IPS-15b (cell line): ENCODE measurements at regions not wholly inside any gene's neighbourhood (a gene's known extent, or its start where the extent isn't known, plus 50 kb on each side); places are given as distances from the start of the nearest gene placed in this dataset.
"Not testable (repeated sequence)": the region's sequence is repeated elsewhere in the genome, so short reads cannot be mapped to it uniquely, and the experiment has no call there.

Source experiments
- H3K27me3 ChIP-seq: one replicate; pipeline ENCODE4 v1.6.1; 2013; ENCODE audit warnings: low read length; ENCODE audit not compliant: control insufficient read depth, insufficient read depth
- H3K36me3 ChIP-seq: one replicate; pipeline ENCODE4 v1.6.1; 2013; ENCODE audit warnings: low read length; ENCODE audit not compliant: control insufficient read depth, insufficient read depth
- H3K4me1 ChIP-seq: one replicate; pipeline ENCODE4 v1.6.1; 2013; ENCODE audit warnings: mild to moderate bottlenecking, low read length; ENCODE audit not compliant: control insufficient read depth, insufficient read depth
- H3K4me3 ChIP-seq: one replicate; pipeline ENCODE4 v1.5.1; 2013; ENCODE audit warnings: low read depth, low read length
- H3K9ac ChIP-seq: one replicate; pipeline ENCODE4 v1.6.1; 2013; ENCODE audit warnings: low read depth, mild to moderate bottlenecking, low read length
- H3K9me3 ChIP-seq: one replicate; pipeline ENCODE4 v1.6.1; 2013; ENCODE audit warnings: mild to moderate bottlenecking, low read length; ENCODE audit not compliant: control insufficient read depth, insufficient read depth

- Histone ChIP-seq H3K36me3 (no peaks in the 10 kb centered on the region), H3K9me3 (no peaks in the 10 kb centered on the region), H3K4me1 (no peaks in the 10 kb centered on the region), H3K4me3 (no peak overlapping the region), H3K9ac (no peak overlapping the region), H3K27me3 (no peaks in the 10 kb centered on the region)
These were observed 337.5 kb downstream of the SOX9 start for GRCh38 chr17:72458301-72458700.

DNA sequence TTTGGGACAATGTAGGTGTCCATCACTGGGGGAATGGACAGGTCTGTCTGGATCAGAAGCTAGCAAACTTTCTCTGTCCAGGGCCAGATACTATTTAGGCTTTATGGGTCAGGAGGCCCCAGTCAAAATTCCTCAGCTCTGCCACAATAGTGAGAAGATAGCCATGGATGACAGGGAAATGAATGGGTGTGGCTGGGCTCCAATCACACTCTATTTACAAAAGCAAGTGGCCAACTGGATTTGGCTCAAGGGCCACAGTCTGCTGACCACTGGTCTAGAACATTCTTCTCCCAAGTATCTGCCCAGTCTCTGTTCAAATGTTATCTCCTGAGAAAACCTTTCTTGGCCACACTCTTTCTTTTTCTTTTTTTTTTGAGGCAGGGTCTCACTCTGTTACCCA lies 339.9 kb downstream of the SOX9 start:
- Histone ChIP-seq H3K4me3 (no peak overlapping the region), H3K9me3 (no peaks in the 10 kb centered on the region), H3K27me3 (no peaks in the 10 kb centered on the region), H3K4me1 (peaks cover 4% of the 10 kb centered on the region), H3K36me3 (no peaks in the 10 kb centered on the region), H3K9ac (no peak overlapping the region)

DNA sequence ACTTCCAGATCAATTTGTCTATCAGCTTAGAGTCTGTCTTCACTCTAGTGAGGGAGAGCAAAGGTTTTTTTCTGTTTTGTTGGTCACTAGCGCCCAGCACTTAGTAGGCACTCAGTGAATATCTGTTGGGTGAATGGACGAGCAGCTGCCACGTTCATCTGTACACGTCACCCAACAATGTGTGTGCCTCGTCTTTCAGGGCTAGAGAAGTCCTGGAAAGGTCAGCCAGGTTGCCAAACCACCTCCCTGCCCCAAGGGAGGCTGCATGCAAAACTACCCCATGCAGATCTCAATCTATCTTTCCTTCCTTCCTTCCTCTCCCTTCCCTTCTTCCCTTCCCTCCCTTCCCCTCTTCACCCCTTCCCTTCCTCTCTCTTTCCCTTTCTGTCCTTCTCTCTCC lies 340.9 kb downstream of the SOX9 start:
- Histone ChIP-seq H3K4me1 (peaks cover 4% of the 10 kb centered on the region), H3K36me3 (no peaks in the 10 kb centered on the region), H3K9ac (no peak overlapping the region), H3K9me3 (no peaks in the 10 kb centered on the region), H3K4me3 (no peak overlapping the region), H3K27me3 (no peaks in the 10 kb centered on the region)

- Histone ChIP-seq H3K4me3 (no peak overlapping the region), H3K4me1 (peaks cover 7% of the 10 kb centered on the region), H3K36me3 (no peaks in the 10 kb centered on the region), H3K27me3 (no peaks in the 10 kb centered on the region), H3K9ac (no peak overlapping the region), H3K9me3 (no peaks in the 10 kb centered on the region)
These were observed 341.6 kb downstream of the SOX9 start for GRCh38 chr17:72462407-72462806.

DNA sequence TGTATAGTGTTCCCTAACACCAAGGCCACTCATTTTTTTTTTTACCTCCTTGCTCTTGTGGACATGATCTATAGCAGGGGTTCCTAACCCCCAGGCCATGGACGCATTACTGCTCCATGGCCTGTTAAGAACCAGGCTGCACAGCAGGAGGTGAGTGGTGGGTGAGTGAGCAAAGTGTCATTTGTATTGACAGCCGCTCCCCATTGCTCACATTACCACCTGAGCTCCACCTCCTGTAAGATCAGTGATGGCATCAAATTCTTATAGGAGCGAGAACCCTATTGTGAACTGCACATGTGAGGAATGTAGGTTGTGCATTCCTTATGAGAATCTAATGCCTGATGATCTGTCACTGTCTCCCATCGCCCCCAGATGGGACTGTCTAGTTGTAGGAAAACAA lies 342.0 kb downstream of the SOX9 start:
- H3K4me1 ChIP-seq = peaks cover 10% of the 10 kb centered on the region
- H3K36me3 ChIP-seq = no peaks in the 10 kb centered on the region
- no peaks in the 10 kb centered on the region for H3K27me3 ChIP-seq
- H3K9ac ChIP-seq = no peak overlapping the region
- no peaks in the 10 kb centered on the region for H3K9me3 ChIP-seq
- H3K4me3 ChIP-seq = no peak overlapping the region

DNA sequence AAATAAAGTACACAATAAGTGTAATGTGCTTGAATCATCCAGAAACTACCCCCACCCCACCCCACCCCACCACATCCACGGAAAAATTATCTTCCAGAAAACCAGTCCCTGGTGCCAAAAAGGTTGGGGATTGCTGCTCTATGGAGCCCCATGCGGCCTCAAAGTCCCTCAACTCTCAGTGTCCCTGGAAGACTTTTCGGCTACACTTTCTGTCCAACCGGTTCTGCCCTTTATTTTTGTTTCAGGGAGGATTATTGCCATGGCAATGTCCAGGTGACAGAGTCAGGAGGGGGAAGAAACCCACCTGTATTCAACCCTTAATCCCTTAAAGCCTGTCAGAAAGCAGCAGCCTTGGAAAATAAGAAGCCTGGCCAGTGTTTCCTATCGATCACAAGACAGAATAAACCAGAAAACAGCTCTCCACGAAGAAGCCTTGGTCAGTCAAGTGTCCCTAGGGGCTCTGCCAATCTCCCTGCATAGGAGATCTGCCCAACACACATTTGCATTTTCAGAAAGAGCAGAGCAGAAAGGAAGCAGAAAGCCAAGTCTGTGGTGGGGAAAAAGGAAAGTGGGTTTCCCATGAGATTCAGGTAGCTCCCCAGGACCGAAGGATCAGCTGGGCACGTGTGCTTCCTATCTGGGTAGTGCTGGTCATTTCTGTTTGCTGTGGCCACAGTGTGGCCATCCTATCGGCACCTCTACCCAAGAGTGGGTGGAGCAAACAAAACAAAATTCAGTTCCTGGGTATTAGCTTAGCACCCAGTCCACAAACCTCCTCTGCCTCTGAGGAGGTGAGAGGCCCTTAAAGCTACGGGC lies 342.7 kb downstream of the SOX9 start:
- Histone ChIP-seq H3K9ac (no peak overlapping the region), H3K4me3 (no peak overlapping the region), H3K36me3 (no peaks in the 10 kb centered on the region), H3K4me1 (peaks cover 16% of the 10 kb centered on the region), H3K9me3 (no peaks in the 10 kb centered on the region), H3K27me3 (no peaks in the 10 kb centered on the region)

GRCh38 chr17:72464221-72464620 lies 343.4 kb downstream of the SOX9 start:
- H3K4me3 ChIP-seq, H3K36me3 ChIP-seq: not testable (repeated sequence)
- peaks cover 18% of the 10 kb centered on the region for H3K4me1 ChIP-seq

DNA sequence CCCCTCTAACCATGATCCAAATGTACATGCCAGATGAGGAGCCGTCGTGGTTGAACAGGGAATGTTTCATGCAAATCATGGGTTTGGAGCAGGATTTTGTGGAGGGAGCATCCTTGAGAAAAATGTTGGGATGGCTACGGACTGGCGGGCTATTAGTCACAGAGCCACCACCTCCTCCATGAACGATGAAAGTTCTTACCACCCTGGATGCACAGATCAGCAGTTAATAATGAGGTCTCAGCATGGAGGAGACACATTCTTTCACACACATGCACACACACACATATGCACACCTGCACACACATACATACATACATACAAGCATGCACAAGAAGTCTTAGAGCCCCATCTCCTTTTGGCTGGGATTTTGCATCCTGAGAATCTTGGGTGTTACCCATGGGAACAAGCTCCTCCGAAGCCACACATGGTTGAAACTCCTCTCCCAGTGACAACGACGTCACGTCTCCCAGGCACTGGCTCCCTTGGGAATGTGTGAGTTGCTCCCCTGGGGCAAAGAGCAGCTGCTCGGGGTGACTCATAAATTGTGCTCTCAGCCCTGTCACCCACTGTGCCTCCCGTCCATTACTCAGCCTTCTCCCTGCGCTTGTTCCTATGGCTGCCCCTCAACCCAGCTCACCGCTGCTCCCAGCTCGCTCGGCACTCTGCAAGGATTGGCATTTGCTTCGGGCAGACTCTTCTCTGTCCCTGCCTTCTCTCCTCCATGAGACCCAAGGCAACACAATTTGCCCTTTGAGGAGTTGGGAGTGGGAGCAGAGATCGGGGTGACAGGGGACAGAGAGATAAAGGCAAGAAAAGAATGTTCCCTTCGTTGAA lies 344.6 kb downstream of the SOX9 start:
- H3K9ac ChIP-seq = no peak overlapping the region
- H3K9me3 ChIP-seq = no peaks in the 10 kb centered on the region
- H3K4me3 ChIP-seq = no peak overlapping the region
- no peaks in the 10 kb centered on the region for H3K27me3 ChIP-seq
- peaks cover 18% of the 10 kb centered on the region for H3K4me1 ChIP-seq
- H3K36me3 ChIP-seq = no peaks in the 10 kb centered on the region

More at GRCh38 chr17:72464221-72464620, 343.4 kb downstream of the SOX9 start:
- not testable (repeated sequence) for H3K9ac ChIP-seq, H3K9me3 ChIP-seq, H3K27me3 ChIP-seq

DNA sequence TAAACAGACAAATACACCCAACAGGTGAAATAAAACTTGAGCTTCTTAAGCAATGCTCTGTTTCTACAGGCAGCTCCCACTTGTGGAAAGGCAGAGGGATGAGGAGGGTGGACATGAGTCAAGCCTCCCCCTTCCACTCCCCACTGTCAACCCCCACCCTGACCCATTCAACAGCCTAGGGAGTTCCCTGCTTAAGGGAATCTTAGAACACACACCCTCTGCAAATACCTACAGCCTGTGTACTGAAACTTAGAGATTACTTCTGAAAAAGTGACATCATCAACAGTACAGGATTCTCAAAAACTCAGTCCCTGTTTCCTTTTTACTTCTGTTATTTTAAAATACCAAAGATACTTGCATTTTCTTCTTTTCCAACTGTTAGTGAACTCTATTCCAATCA lies 345.4 kb downstream of the SOX9 start:
- Histone ChIP-seq H3K27me3 (no peaks in the 10 kb centered on the region), H3K9ac (no peak overlapping the region), H3K36me3 (no peaks in the 10 kb centered on the region), H3K4me3 (no peak overlapping the region), H3K4me1 (peaks cover 18% of the 10 kb centered on the region), H3K9me3 (no peaks in the 10 kb centered on the region)

DNA sequence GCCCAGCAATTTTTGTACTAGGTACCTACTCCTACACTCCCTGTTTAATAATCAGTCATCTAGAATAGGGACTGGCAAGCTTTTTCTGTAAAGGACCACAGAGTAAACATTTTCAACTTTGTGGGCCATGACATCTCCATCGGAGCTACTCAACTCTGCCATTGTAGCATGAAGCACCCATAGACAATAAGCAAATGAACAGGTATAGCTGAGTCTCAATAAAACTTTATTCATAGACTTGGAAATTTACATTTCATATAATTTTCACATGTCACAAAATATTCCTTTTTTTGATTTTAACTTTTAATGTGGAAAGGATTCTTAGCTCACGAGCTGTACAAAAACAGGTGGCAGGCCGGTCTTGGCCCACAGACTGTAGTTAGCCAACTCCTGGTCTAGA lies 345.8 kb downstream of the SOX9 start:
- no peak overlapping the region for H3K9ac ChIP-seq
- H3K4me3 ChIP-seq = no peak overlapping the region
- no peaks in the 10 kb centered on the region for H3K27me3 ChIP-seq
- no peaks in the 10 kb centered on the region for H3K9me3 ChIP-seq
- H3K4me1 ChIP-seq = peaks cover 18% of the 10 kb centered on the region
- H3K36me3 ChIP-seq = no peaks in the 10 kb centered on the region

DNA sequence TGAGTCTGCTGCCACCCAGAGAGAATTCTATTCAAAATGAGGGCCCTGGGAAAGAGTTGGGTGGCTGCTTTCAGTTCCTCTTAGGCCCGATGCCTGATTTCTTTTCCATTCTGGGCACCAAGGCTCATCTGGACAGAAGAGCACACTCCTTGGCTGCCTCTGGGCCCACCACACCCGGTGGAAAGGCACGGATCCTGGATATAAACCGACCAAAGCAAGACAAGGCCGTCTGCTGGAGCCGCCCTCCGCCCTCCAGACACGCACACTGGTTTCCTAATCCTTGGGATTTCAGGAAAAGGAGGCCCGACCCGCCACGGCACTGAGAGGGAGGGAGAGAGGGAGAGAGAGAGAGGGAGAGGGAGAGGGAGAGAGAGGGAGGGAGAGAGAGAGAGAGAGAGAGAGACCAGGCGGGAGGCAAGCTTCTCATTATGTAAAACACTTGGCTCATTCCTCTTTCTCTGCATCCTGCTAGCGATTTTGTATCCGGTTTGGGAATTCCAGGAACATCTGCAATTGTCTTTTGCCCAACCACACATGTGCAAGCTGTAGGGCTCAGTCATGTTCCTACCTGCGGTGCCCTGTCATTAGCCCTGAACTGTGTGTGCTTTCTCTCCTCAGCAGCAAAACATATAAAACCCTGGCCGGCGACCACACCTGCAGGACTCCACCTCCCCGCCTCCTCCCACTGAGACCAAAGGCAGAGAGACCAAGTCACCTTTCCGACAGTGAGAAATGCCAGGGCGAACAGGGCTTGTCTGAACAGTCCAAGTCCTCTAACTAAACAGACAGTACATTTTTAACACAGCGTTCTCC lies 347.2 kb downstream of the SOX9 start:
- H3K27me3 ChIP-seq = no peaks in the 10 kb centered on the region
- no peaks in the 10 kb centered on the region for H3K9me3 ChIP-seq
- H3K9ac ChIP-seq = no peak overlapping the region
- peak overlapping the region; percentile 1 for H3K4me3 ChIP-seq
- no peaks in the 10 kb centered on the region for H3K36me3 ChIP-seq
- H3K4me1 ChIP-seq = peaks cover 18% of the 10 kb centered on the region
